ENCODE measurements at regions not wholly inside any gene's neighbourhood (a gene's known extent, or its start where the extent isn't known, plus 50 kb on each side); places are given as distances from the start of the nearest gene placed in this dataset.

- H3K18ac ChIP-seq (ENCODE audit: low read depth in 1 of 2, low read length in 2 of 2), result no peak overlapping the region
- no peak overlapping the region for H3K4me2 ChIP-seq (ENCODE audit: low read length, poor library complexity, severe bottlenecking)
- H3K27me3 ChIP-seq (ENCODE audit: control insufficient read depth in 1 of 2, insufficient read depth in 1 of 2, low read length in 2 of 2), result no peaks in the 10 kb centered on the region
- no peaks in the 10 kb centered on the region for H3K36me3 ChIP-seq (ENCODE audit: control insufficient read depth in 1 of 2, insufficient read depth in 2 of 2, low read depth in 1 of 2, low read length in 2 of 2)
- H4K91ac ChIP-seq (ENCODE audit: low read length), result no peak overlapping the region
- no peak overlapping the region for H2BK120ac ChIP-seq (ENCODE audit: low read depth, low read length)
- H4K8ac ChIP-seq (ENCODE audit: low read length), result no peak overlapping the region
- H3K79me1 ChIP-seq (replicated peaks; ENCODE audit: low read length, poor library complexity, severe bottlenecking), result no peaks in the 10 kb centered on the region
- H3K4ac ChIP-seq (ENCODE audit: low read depth in 1 of 2, low read length in 2 of 2), result no peak overlapping the region
- H3K14ac ChIP-seq (ENCODE audit: low read length in 2 of 2), result no peak overlapping the region
- H2BK15ac ChIP-seq (ENCODE audit: low read depth, poor library complexity, severe bottlenecking), result no peak overlapping the region
- H2AK5ac ChIP-seq (ENCODE audit: low read length, severe bottlenecking), result no peak overlapping the region
- no peak overlapping the region for H3K4me3 ChIP-seq (ENCODE audit: insufficient read depth in 1 of 2, low read depth in 1 of 2, low read length in 2 of 2)
- H3K27ac ChIP-seq (ENCODE audit: low read length, poor library complexity, severe bottlenecking), result no peak overlapping the region
- no peak for DNase-seq
- H3K9ac ChIP-seq (ENCODE audit: low read length), result no peak overlapping the region
- no peak overlapping the region for H3K23ac ChIP-seq (ENCODE audit: low read length in 2 of 2)
- no peak overlapping the region for H2BK5ac ChIP-seq (ENCODE audit: low read depth, low read length, poor library complexity, severe bottlenecking)
- H3K9me3 ChIP-seq (ENCODE audit: control insufficient read depth, low read length), result no peaks in the 10 kb centered on the region
- H2BK12ac ChIP-seq (ENCODE audit: low read length in 2 of 2), result no peak overlapping the region
- no peak overlapping the region for H2AFZ ChIP-seq (ENCODE audit: low read depth, low read length)
- no peaks in the 10 kb centered on the region for H3K4me1 ChIP-seq (ENCODE audit: control insufficient read depth, insufficient read depth, low read depth, low read length)
Measured at GRCh38 chr3:78420611-78421010, 1347.2 kb downstream of the ROBO1 start.

DNA sequence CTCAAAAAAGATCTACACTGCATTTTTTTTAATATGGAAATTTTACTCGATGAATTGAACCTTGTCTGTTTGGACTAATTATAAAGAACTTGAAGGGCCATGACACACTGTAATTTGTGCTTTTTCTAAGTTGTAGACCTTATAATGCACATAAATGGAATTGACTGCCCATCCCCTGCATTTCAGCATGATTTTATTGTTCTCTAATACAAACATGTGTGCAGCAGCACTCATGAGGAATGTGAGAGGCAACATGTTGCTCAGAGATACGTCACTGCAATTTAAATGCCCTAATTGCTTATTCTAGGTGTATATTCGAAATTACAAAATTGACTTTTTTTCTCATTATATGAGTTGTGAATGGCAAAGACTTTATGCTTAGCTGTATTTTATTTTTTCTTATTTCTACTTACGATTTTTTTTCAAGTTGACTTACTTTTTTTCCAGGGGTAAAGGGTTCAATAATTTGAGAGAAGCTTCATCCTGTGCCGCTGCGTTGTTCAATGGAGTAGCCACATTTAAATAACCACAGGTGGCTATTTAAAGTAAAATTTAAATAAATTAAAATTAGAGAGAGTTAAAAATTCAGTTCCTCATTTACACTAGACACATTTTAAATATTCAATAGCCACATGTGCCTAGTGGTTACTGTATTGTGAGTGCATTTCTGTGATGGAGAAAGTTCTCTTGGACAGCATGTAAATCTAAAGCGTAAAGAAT is 1346.4 kb downstream of the ROBO1 start:
- Histone ChIP-seq H3K27me3 (ENCODE audit: control insufficient read depth in 1 of 2, insufficient read depth in 1 of 2, low read length in 2 of 2) (no peaks in the 10 kb centered on the region), H2BK5ac (ENCODE audit: low read depth, low read length, poor library complexity, severe bottlenecking) (no peak overlapping the region), H2BK15ac (ENCODE audit: low read depth, poor library complexity, severe bottlenecking) (no peak overlapping the region), H2BK12ac (ENCODE audit: low read length in 2 of 2) (no peak overlapping the region), H3K9me3 (ENCODE audit: control insufficient read depth, low read length) (no peaks in the 10 kb centered on the region), H3K27ac (ENCODE audit: low read length, poor library complexity, severe bottlenecking) (no peak overlapping the region), H2BK120ac (ENCODE audit: low read depth, low read length) (no peak overlapping the region), H3K36me3 (ENCODE audit: control insufficient read depth in 1 of 2, insufficient read depth in 2 of 2, low read depth in 1 of 2, low read length in 2 of 2) (no peaks in the 10 kb centered on the region), H3K9ac (ENCODE audit: low read length) (no peak overlapping the region), H2AK5ac (ENCODE audit: low read length, severe bottlenecking) (no peak overlapping the region), H3K4ac (ENCODE audit: low read depth in 1 of 2, low read length in 2 of 2) (no peak overlapping the region), H4K8ac (ENCODE audit: low read length) (no peak overlapping the region), H3K79me1 (replicated peaks; ENCODE audit: low read length, poor library complexity, severe bottlenecking) (no peaks in the 10 kb centered on the region), H3K23ac (ENCODE audit: low read length in 2 of 2) (no peak overlapping the region), H2AFZ (ENCODE audit: low read depth, low read length) (no peak overlapping the region), H3K4me3 (ENCODE audit: insufficient read depth in 1 of 2, low read depth in 1 of 2, low read length in 2 of 2) (no peak overlapping the region), H3K14ac (ENCODE audit: low read length in 2 of 2) (no peak overlapping the region), H3K4me2 (ENCODE audit: low read length, poor library complexity, severe bottlenecking) (no peak overlapping the region), H4K91ac (ENCODE audit: low read length) (no peak overlapping the region), H3K4me1 (ENCODE audit: control insufficient read depth, insufficient read depth, low read depth, low read length) (no peaks in the 10 kb centered on the region), H3K18ac (ENCODE audit: low read depth in 1 of 2, low read length in 2 of 2) (no peak overlapping the region)
- no peak for DNase-seq
- 83% methylated on average over 2 of the region's 7 CpGs for WGBS

- Histone ChIP-seq H3K18ac (ENCODE audit: low read depth in 1 of 2, low read length in 2 of 2) (no peak overlapping the region), H3K14ac (ENCODE audit: low read length in 2 of 2) (no peak overlapping the region), H3K9ac (ENCODE audit: low read length) (no peak overlapping the region), H2BK120ac (ENCODE audit: low read depth, low read length) (no peak overlapping the region), H3K4me1 (ENCODE audit: control insufficient read depth, insufficient read depth, low read depth, low read length) (no peaks in the 10 kb centered on the region), H2BK5ac (ENCODE audit: low read depth, low read length, poor library complexity, severe bottlenecking) (no peak overlapping the region), H3K27ac (ENCODE audit: low read length, poor library complexity, severe bottlenecking) (no peak overlapping the region), H3K23ac (ENCODE audit: low read length in 2 of 2) (no peak overlapping the region), H4K8ac (ENCODE audit: low read length) (no peak overlapping the region), H2BK12ac (ENCODE audit: low read length in 2 of 2) (no peak overlapping the region), H2BK15ac (ENCODE audit: low read depth, poor library complexity, severe bottlenecking) (no peak overlapping the region), H3K27me3 (ENCODE audit: control insufficient read depth in 1 of 2, insufficient read depth in 1 of 2, low read length in 2 of 2) (no peaks in the 10 kb centered on the region), H2AK5ac (ENCODE audit: low read length, severe bottlenecking) (no peak overlapping the region), H2AFZ (ENCODE audit: low read depth, low read length) (no peak overlapping the region), H3K4me2 (ENCODE audit: low read length, poor library complexity, severe bottlenecking) (no peak overlapping the region), H4K91ac (ENCODE audit: low read length) (no peak overlapping the region), H3K9me3 (ENCODE audit: control insufficient read depth, low read length) (no peaks in the 10 kb centered on the region), H3K4ac (ENCODE audit: low read depth in 1 of 2, low read length in 2 of 2) (no peak overlapping the region), H3K4me3 (ENCODE audit: insufficient read depth in 1 of 2, low read depth in 1 of 2, low read length in 2 of 2) (no peak overlapping the region), H3K79me1 (replicated peaks; ENCODE audit: low read length, poor library complexity, severe bottlenecking) (no peaks in the 10 kb centered on the region), H3K36me3 (ENCODE audit: control insufficient read depth in 1 of 2, insufficient read depth in 2 of 2, low read depth in 1 of 2, low read length in 2 of 2) (no peaks in the 10 kb centered on the region)
- no CpG with 5 or more reads among the region's 1 CpG for WGBS
- no peak for DNase-seq
Measured at GRCh38 chr3:78424656-78425055, 1343.1 kb downstream of the ROBO1 start.

- Histone ChIP-seq H3K4me2 (ENCODE audit: low read length, poor library complexity, severe bottlenecking) (no peak overlapping the region), H4K91ac (ENCODE audit: low read length) (no peak overlapping the region), H2AK5ac (ENCODE audit: low read length, severe bottlenecking) (no peak overlapping the region), H2BK5ac (ENCODE audit: low read depth, low read length, poor library complexity, severe bottlenecking) (no peak overlapping the region), H3K18ac (ENCODE audit: low read depth in 1 of 2, low read length in 2 of 2) (no peak overlapping the region), H3K9ac (ENCODE audit: low read length) (no peak overlapping the region), H3K4me1 (ENCODE audit: control insufficient read depth, insufficient read depth, low read depth, low read length) (no peaks in the 10 kb centered on the region), H3K36me3 (ENCODE audit: control insufficient read depth in 1 of 2, insufficient read depth in 2 of 2, low read depth in 1 of 2, low read length in 2 of 2) (no peaks in the 10 kb centered on the region), H4K8ac (ENCODE audit: low read length) (no peak overlapping the region), H3K23ac (ENCODE audit: low read length in 2 of 2) (no peak overlapping the region), H3K4me3 (ENCODE audit: insufficient read depth in 1 of 2, low read depth in 1 of 2, low read length in 2 of 2) (no peak overlapping the region), H2AFZ (ENCODE audit: low read depth, low read length) (no peak overlapping the region), H3K27me3 (ENCODE audit: control insufficient read depth in 1 of 2, insufficient read depth in 1 of 2, low read length in 2 of 2) (no peaks in the 10 kb centered on the region), H3K14ac (ENCODE audit: low read length in 2 of 2) (no peak overlapping the region), H2BK120ac (ENCODE audit: low read depth, low read length) (no peak overlapping the region), H2BK12ac (ENCODE audit: low read length in 2 of 2) (no peak overlapping the region), H3K9me3 (ENCODE audit: control insufficient read depth, low read length) (no peaks in the 10 kb centered on the region), H2BK15ac (ENCODE audit: low read depth, poor library complexity, severe bottlenecking) (no peak overlapping the region), H3K79me1 (replicated peaks; ENCODE audit: low read length, poor library complexity, severe bottlenecking) (no peaks in the 10 kb centered on the region), H3K27ac (ENCODE audit: low read length, poor library complexity, severe bottlenecking) (no peak overlapping the region), H3K4ac (ENCODE audit: low read depth in 1 of 2, low read length in 2 of 2) (no peak overlapping the region)
- DNase-seq, result no peak
- WGBS, result no CpG with 5 or more reads among the region's 1 CpG
Measured at GRCh38 chr3:78426454-78426853, 1341.3 kb downstream of the ROBO1 start.
